Epithelial cell of esophagus (primary cell): ENCODE measurements at regions not wholly inside any gene's neighbourhood (a gene's known extent, or its start where the extent isn't known, plus 50 kb on each side); places are given as distances from the start of the nearest gene placed in this dataset.

Experiments
- DNase-seq: peaks from one replicate; pipeline ENCODE4 v3.0.0; 2010; ENCODE audit warnings: low read depth
- H3K4me3 ChIP-seq: 2 replicates; pipeline ENCODE4 v1.5.1; 2011; ENCODE audit warnings: mild to moderate bottlenecking, low read length, control low read depth
- CTCF ChIP-seq: IDR thresholded peaks from 2 replicates; pipeline ENCODE4 v1.5.1; 2011; ENCODE audit warnings: low read depth, mild to moderate bottlenecking, low read length, control low read depth, inconsistent platforms; ENCODE audit not compliant: insufficient read depth; ENCODE audit errors: missing control alignments

GRCh38 chr5:157913575-157913974 lies 54.6 kb upstream of the CLINT1 start:
- no peak overlapping the region for H3K4me3 ChIP-seq
- peak; percentile 27 for DNase-seq
- TF ChIP-seq CTCF: no peak

- peak overlapping the region; percentile 4 for H3K4me3 ChIP-seq
- peak; percentile 89 for DNase-seq
- no peak for TF ChIP-seq CTCF
These were observed 53.8 kb upstream of the CLINT1 start for GRCh38 chr5:157912621-157913325.

GRCh38 chr5:157911568-157911967 lies 52.6 kb upstream of the CLINT1 start:
- no peak overlapping the region for H3K4me3 ChIP-seq
- DNase-seq: no peak
- no peak for TF ChIP-seq CTCF
